Osteocyte (in vitro differentiated cells): ENCODE measurements at regions not wholly inside any gene's neighbourhood (a gene's known extent, or its start where the extent isn't known, plus 50 kb on each side); places are given as distances from the start of the nearest gene placed in this dataset.

Experiments
- DNase-seq: peaks from one replicate; pipeline ENCODE4 v3.0.0; 2021; ENCODE audit warnings: mixed read lengths; ENCODE audit not compliant: unreplicated experiment; ENCODE audit errors: extremely low spot score
- H3K27ac Mint-ChIP-seq: one replicate; pipeline ENCODE4 v1.8.0; 2021; ENCODE audit warnings: mild to moderate bottlenecking, mixed read lengths; ENCODE audit not compliant: unreplicated experiment
- H3K27me3 Mint-ChIP-seq: one replicate; pipeline ENCODE4 v1.8.0; 2021; ENCODE audit warnings: mixed read lengths; ENCODE audit not compliant: unreplicated experiment
- H3K36me3 Mint-ChIP-seq: one replicate; pipeline ENCODE4 v1.8.0; 2021; ENCODE audit warnings: mixed read lengths; ENCODE audit not compliant: unreplicated experiment
- H3K4me1 Mint-ChIP-seq: one replicate; pipeline ENCODE4 v1.8.0; 2021; ENCODE audit warnings: mixed read lengths; ENCODE audit not compliant: unreplicated experiment
- H3K4me3 Mint-ChIP-seq: one replicate; pipeline ENCODE4 v1.8.0; 2021; ENCODE audit warnings: mild to moderate bottlenecking, moderate library complexity, mixed read lengths; ENCODE audit not compliant: unreplicated experiment
- H3K9me3 Mint-ChIP-seq: one replicate; pipeline ENCODE4 v1.8.0; 2021; ENCODE audit warnings: mixed read lengths; ENCODE audit not compliant: unreplicated experiment
- TF ChIP-seq, protein P1 (sequence below): fragments of 200-600 bp; sonication (generic); IDR thresholded peaks from 2 replicates; pipeline ENCODE4 v1.5.0; 2021; ENCODE audit warnings: antibody characterized with exemption, mild to moderate bottlenecking, moderate library complexity

DNA sequence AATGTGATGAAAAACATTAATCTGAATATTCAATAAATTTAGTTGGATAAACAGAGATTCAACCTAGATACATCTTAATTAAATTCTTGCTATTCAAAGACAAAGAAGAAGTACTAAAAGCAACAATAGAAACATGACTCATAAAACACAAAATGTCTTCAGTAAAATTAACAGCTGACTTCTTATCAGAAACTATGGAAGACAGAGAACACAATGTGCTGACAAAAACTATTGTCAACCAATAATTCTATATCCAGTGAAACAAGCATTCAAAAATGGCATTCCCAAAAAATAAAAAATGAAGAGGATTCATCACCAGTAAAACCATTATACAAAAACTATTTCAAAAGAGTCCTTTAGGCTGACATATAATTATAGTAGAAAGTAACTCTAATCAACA lies 400.5 kb upstream of the SORCS1 start:
- no peaks in the 10 kb centered on the region for H3K4me1 Mint-ChIP-seq
- H3K4me3 Mint-ChIP-seq, result no peak overlapping the region
- peaks cover 2% of the 10 kb centered on the region for H3K36me3 Mint-ChIP-seq
- H3K27me3 Mint-ChIP-seq, result no peaks in the 10 kb centered on the region
- DNase-seq, result no peak
- TF ChIP-seq, protein P1, sequence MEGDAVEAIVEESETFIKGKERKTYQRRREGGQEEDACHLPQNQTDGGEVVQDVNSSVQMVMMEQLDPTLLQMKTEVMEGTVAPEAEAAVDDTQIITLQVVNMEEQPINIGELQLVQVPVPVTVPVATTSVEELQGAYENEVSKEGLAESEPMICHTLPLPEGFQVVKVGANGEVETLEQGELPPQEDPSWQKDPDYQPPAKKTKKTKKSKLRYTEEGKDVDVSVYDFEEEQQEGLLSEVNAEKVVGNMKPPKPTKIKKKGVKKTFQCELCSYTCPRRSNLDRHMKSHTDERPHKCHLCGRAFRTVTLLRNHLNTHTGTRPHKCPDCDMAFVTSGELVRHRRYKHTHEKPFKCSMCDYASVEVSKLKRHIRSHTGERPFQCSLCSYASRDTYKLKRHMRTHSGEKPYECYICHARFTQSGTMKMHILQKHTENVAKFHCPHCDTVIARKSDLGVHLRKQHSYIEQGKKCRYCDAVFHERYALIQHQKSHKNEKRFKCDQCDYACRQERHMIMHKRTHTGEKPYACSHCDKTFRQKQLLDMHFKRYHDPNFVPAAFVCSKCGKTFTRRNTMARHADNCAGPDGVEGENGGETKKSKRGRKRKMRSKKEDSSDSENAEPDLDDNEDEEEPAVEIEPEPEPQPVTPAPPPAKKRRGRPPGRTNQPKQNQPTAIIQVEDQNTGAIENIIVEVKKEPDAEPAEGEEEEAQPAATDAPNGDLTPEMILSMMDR, result no peak
- peaks cover 24% of the 10 kb centered on the region for H3K9me3 Mint-ChIP-seq
- H3K27ac Mint-ChIP-seq, result no peak overlapping the region

DNA sequence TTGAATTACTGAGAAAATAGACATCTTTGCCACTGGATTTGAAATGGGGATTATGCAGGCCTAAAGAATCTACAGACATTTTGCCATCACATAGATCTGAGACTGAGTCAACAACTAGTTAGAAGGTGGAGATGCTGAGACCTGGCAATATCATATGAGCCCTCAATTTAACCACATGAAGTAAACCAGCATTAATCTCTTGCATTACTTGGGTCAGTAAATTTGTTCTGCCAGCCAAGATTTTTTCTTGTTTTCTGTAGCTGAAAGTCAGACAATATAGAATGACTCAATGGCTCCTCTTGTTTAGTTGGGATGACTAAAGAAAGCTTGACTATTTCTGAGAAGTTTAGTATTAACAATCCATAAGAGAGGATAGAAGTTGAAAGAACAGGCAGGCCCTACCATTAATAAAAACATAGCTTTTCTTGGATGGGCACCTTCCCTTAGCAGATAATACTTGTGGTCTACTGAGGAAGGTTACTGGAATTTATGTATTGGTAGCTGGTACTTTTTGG lies 396.7 kb upstream of the SORCS1 start:
- DNase-seq, result no peak
- no peaks in the 10 kb centered on the region for H3K36me3 Mint-ChIP-seq
- TF ChIP-seq, protein P1, result no peak
- no peaks in the 10 kb centered on the region for H3K27me3 Mint-ChIP-seq
- H3K27ac Mint-ChIP-seq, result no peak overlapping the region
- H3K4me1 Mint-ChIP-seq, result peaks cover 4% of the 10 kb centered on the region
- no peak overlapping the region for H3K4me3 Mint-ChIP-seq
- H3K9me3 Mint-ChIP-seq, result peaks cover 20% of the 10 kb centered on the region

DNA sequence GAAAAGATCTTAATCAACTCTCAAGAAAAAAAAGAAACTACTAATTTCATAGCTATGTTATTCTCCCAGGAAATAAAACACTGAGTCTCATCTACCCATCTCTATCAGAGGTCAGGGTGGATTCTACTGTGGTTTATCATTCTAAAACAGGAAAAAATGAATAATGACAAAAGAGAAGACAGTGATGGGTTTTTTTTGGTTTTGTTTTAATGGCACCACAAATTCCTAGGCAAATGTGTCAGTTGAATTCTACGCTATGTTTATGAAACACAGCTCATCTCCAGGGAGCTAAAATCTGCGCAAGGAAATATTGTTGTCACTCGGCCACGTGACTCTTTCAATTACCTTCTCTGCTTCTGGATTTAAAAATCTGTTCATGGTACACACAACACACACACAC lies 393.4 kb upstream of the SORCS1 start:
- Mint-ChIP-seq H3K4me1 (peaks cover 27% of the 10 kb centered on the region), H3K9me3 (peaks cover 23% of the 10 kb centered on the region), H3K27me3 (no peaks in the 10 kb centered on the region), H3K4me3 (no peak overlapping the region), H3K36me3 (no peaks in the 10 kb centered on the region), H3K27ac (no peak overlapping the region)
- TF ChIP-seq, protein P1, result no peak
- no peak for DNase-seq

DNA sequence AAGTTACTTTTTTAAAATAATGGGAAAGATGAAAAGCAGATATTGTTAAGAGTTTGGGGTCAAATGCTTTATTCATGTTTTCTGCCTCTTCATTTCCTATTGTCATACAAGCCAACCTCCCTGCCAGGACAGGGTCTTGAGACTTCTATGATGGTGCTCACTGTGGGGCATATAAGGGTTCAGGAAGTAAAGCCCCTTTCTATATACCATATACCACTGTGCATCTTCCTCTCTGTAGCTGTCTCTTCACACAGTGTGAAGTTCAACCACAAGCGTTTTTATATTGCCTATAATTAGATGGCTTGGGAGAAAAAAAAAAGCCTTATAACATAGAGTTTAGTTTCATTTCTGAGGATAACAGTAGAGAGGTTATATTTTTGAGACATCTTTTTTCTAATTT lies 389.8 kb upstream of the SORCS1 start:
- Mint-ChIP-seq H3K36me3 (no peaks in the 10 kb centered on the region), H3K27ac (peak overlapping the region; percentile 67), H3K27me3 (no peaks in the 10 kb centered on the region), H3K4me1 (peaks cover 31% of the 10 kb centered on the region), H3K4me3 (no peak overlapping the region), H3K9me3 (peaks cover 22% of the 10 kb centered on the region)
- TF ChIP-seq, protein P1, result no peak
- DNase-seq, result no peak

DNA sequence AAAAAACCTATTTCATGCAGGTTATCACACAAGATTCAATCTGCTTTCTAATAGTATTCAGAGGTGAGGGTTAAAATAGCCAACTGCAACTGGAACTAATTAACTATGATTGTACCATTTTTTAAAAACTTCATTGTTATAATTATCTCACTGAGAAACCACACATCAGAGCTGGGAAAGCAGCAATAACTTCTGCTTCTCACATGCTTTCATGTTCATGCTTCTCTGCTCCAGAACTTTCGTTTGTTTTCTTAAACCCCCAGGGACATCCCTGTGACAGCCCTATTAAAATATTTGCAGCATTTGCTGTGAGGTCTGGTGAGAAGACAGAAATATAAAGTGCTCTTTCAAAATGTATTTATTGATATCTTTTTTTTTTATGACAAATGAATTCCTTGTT lies 389.0 kb upstream of the SORCS1 start:
- H3K4me1 Mint-ChIP-seq, result peaks cover 27% of the 10 kb centered on the region
- H3K27me3 Mint-ChIP-seq, result no peaks in the 10 kb centered on the region
- no peaks in the 10 kb centered on the region for H3K36me3 Mint-ChIP-seq
- H3K9me3 Mint-ChIP-seq, result peaks cover 19% of the 10 kb centered on the region
- no peak overlapping the region for H3K4me3 Mint-ChIP-seq
- TF ChIP-seq, protein P1, result no peak
- H3K27ac Mint-ChIP-seq, result peak overlapping the region; percentile 48
- DNase-seq, result no peak
